HFFc6 (cell line): ENCODE measurements at regions not wholly inside any gene's neighbourhood (a gene's known extent, or its start where the extent isn't known, plus 50 kb on each side); places are given as distances from the start of the nearest gene placed in this dataset.

ENCODE experiments used
- DNase-seq: peaks from one replicate; pipeline ENCODE4 v3.0.0-alpha.2; 2018
- H3K27ac Mint-ChIP-seq: 2 replicates; pipeline ENCODE4 v1.8.0; 2020; ENCODE audit warnings: mild to moderate bottlenecking, mixed read lengths
- H3K27me3 Mint-ChIP-seq: 2 replicates; pipeline ENCODE4 v1.8.0; 2021; ENCODE audit warnings: mild to moderate bottlenecking, moderate library complexity, mixed read lengths; ENCODE audit not compliant: insufficient read depth
- H3K36me3 Mint-ChIP-seq: 2 replicates; pipeline ENCODE4 v1.8.0; 2021; ENCODE audit warnings: low read depth, mixed read lengths
- H3K4me1 Mint-ChIP-seq: 2 replicates; pipeline ENCODE4 v1.8.0; 2020; ENCODE audit warnings: low read depth, mixed read lengths
- H3K4me3 Mint-ChIP-seq: 2 replicates; pipeline ENCODE4 v1.8.0; 2020; ENCODE audit warnings: mild to moderate bottlenecking, moderate library complexity, mixed read lengths
- H3K9me3 Mint-ChIP-seq: 2 replicates; pipeline ENCODE4 v1.8.0; 2020; ENCODE audit warnings: mild to moderate bottlenecking, mixed read lengths
- TF ChIP-seq, protein P1 (sequence below): fragments of 200-600 bp; sonication (generic); IDR thresholded peaks from 2 replicates; pipeline ENCODE4 v1.5.0; 2021; ENCODE audit warnings: antibody characterized with exemption, mild to moderate bottlenecking

- TF ChIP-seq, protein P1, sequence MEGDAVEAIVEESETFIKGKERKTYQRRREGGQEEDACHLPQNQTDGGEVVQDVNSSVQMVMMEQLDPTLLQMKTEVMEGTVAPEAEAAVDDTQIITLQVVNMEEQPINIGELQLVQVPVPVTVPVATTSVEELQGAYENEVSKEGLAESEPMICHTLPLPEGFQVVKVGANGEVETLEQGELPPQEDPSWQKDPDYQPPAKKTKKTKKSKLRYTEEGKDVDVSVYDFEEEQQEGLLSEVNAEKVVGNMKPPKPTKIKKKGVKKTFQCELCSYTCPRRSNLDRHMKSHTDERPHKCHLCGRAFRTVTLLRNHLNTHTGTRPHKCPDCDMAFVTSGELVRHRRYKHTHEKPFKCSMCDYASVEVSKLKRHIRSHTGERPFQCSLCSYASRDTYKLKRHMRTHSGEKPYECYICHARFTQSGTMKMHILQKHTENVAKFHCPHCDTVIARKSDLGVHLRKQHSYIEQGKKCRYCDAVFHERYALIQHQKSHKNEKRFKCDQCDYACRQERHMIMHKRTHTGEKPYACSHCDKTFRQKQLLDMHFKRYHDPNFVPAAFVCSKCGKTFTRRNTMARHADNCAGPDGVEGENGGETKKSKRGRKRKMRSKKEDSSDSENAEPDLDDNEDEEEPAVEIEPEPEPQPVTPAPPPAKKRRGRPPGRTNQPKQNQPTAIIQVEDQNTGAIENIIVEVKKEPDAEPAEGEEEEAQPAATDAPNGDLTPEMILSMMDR: no peak
- no peak for DNase-seq
- no peaks in the 10 kb centered on the region for H3K9me3 Mint-ChIP-seq
- H3K4me3 Mint-ChIP-seq: no peak overlapping the region
- H3K27me3 Mint-ChIP-seq: peaks cover 15% of the 10 kb centered on the region
- H3K4me1 Mint-ChIP-seq: no peaks in the 10 kb centered on the region
- no peaks in the 10 kb centered on the region for H3K36me3 Mint-ChIP-seq
- H3K27ac Mint-ChIP-seq: no peak overlapping the region
Observed at GRCh38 chr18:45549290-45549689, 66.0 kb upstream of the SLC14A2 start.

DNA sequence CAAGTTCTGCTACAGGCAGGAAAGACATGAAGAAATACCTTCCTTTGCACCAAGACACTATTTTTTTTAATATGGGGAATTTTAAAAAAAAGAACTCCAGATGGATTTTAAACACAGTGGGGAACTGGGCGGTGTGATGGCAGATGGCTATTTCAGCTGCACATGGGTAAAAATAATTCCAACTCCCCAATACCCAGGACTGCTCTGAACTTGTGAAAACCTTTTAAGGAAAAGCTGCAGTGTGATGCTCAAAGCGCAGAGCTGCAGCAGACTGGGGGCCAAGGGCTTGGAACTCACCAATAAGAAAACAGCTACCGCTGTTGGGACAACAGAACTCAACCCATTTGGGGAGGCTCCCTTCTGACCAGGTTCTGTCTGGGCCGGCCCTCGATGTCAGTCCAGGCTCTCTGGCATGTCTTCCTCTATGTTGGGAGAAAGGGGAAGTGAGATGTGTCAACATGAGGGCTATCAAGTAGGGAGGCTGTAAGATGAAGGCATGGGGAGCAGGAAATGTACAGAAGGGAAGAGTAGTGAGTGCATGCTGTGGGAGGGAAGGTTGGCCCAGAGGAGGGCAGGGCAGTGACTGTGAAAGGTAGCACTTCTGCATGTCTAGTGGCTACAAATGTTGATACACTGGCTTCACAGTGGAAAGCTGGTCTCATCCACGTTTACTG is 64.0 kb upstream of the SLC14A2 start:
- no peak overlapping the region for H3K27ac Mint-ChIP-seq
- H3K4me1 Mint-ChIP-seq: no peaks in the 10 kb centered on the region
- no peaks in the 10 kb centered on the region for H3K9me3 Mint-ChIP-seq
- DNase-seq: no peak
- H3K4me3 Mint-ChIP-seq: no peak overlapping the region
- TF ChIP-seq, protein P1: no peak
- peaks cover 17% of the 10 kb centered on the region for H3K27me3 Mint-ChIP-seq
- H3K36me3 Mint-ChIP-seq: no peaks in the 10 kb centered on the region

DNA sequence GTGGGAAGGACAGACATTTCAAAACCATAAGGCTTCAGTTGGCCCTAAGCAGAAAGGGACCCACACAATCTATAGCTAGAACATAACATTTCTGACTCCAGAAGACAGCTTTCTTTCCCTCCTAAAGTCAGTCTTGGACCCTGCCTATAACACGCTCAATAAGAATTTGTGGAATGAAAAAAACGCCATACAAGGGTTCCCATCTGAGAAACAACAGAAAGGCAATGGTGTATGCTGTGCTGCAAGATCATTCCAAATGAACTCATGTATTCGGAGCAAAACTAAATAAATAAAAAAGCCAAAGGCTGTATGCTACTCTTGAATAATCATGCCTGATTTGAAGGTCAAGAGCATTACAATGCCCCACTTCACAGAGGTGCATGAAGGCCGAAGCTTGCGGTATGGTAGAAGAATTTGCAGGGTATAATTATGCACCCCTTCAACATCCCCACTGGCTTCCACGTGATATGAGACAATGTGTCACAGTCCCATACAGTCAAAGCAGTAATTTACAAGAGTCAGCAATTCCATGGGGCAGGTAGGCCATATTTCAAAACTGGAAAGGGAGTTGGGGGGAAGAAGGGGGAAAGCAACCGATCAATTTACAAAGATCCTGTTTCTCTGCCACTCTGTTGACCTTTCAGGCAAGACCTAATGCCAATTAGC is 61.4 kb upstream of the SLC14A2 start:
- Mint-ChIP-seq H3K27ac (no peak overlapping the region), H3K4me1 (no peaks in the 10 kb centered on the region), H3K36me3 (no peaks in the 10 kb centered on the region), H3K27me3 (peaks cover 6% of the 10 kb centered on the region; the same call in 1 of the 2 replicates), H3K9me3 (no peaks in the 10 kb centered on the region), H3K4me3 (no peak overlapping the region)
- no peak for DNase-seq
- TF ChIP-seq, protein P1: no peak

GRCh38 chr18:45554389-45554737 is 60.9 kb upstream of the SLC14A2 start:
- Mint-ChIP-seq H3K4me3 (no peak overlapping the region), H3K9me3 (no peaks in the 10 kb centered on the region), H3K27me3 (peaks cover 6% of the 10 kb centered on the region; the same call in 1 of the 2 replicates), H3K36me3 (no peaks in the 10 kb centered on the region), H3K27ac (no peak overlapping the region), H3K4me1 (no peaks in the 10 kb centered on the region)
- TF ChIP-seq, protein P1: no peak
- no peak for DNase-seq

DNA sequence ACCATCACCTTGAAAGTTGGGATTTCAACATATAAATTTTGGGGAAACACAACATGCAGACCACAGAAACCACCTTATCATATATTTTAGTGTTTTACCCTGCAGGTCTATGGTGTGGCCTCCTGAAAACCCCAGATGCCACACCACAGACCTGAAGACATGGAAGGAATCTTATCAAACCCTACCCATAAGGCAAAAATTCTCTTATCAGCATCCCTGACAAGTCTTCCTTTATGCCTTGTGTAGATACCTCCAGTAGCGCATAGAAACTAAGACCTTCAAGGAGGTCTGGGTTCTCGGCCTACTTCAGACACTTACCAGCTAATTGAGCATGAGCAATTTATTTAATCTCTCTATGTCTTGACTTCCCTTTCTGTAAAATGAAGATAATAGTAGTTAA is 59.1 kb upstream of the SLC14A2 start:
- Mint-ChIP-seq H3K36me3 (no peaks in the 10 kb centered on the region), H3K9me3 (no peaks in the 10 kb centered on the region), H3K4me1 (no peaks in the 10 kb centered on the region), H3K27me3 (peaks cover 2% of the 10 kb centered on the region; the same call in 1 of the 2 replicates), H3K4me3 (no peak overlapping the region), H3K27ac (no peak overlapping the region)
- no peak for DNase-seq
- TF ChIP-seq, protein P1: no peak
